Ishikawa (cell line): ENCODE measurements at regions not wholly inside any gene's neighbourhood (a gene's known extent, or its start where the extent isn't known, plus 50 kb on each side); places are given as distances from the start of the nearest gene placed in this dataset.

Experiments used
- CEBPB ChIP-seq: IDR thresholded peaks from 2 replicates; pipeline ENCODE4 v1.6.1; 2012
- CREB1 ChIP-seq: IDR thresholded peaks from 2 replicates; pipeline ENCODE4 v1.6.1; 2012; ENCODE audit warnings: low read depth
- EGR1 ChIP-seq: IDR thresholded peaks from 2 replicates; pipeline ENCODE4 v1.6.1; 2012
- EP300 ChIP-seq: IDR thresholded peaks from 2 replicates; pipeline ENCODE4 v1.6.1; 2012; ENCODE audit warnings: borderline replicate concordance
- FOXM1 ChIP-seq: IDR thresholded peaks from 2 replicates; pipeline ENCODE4 v1.6.1; 2012; ENCODE audit warnings: low read depth, borderline replicate concordance
- MAX ChIP-seq: IDR thresholded peaks from 2 replicates; pipeline ENCODE4 v1.6.1; 2012
- NFIC ChIP-seq: IDR thresholded peaks from 2 replicates; pipeline ENCODE4 v1.6.1; 2012
- RAD21 ChIP-seq: IDR thresholded peaks from 2 replicates; pipeline ENCODE4 v1.6.1; 2012; ENCODE audit warnings: low read depth
- REST ChIP-seq: IDR thresholded peaks from 2 replicates; pipeline ENCODE4 v1.6.1; 2012; ENCODE audit warnings: low read depth, mild to moderate bottlenecking
- TAF1 ChIP-seq: IDR thresholded peaks from 2 replicates; pipeline ENCODE4 v1.6.1; 2012; ENCODE audit warnings: low read depth, mild to moderate bottlenecking
- TCF12 ChIP-seq: IDR thresholded peaks from 2 replicates; pipeline ENCODE4 v1.6.1; 2012; ENCODE audit warnings: low read depth
- TEAD4 ChIP-seq: IDR thresholded peaks from 2 replicates; pipeline ENCODE4 v1.6.1; 2012
- USF1 ChIP-seq: IDR thresholded peaks from 2 replicates; pipeline ENCODE4 v1.6.1; 2012
- YY1 ChIP-seq: IDR thresholded peaks from 2 replicates; pipeline ENCODE4 v1.6.1; 2012; ENCODE audit warnings: low read depth
- ZBTB7A ChIP-seq: IDR thresholded peaks from 2 replicates; pipeline ENCODE4 v1.6.1; 2012; ENCODE audit warnings: low read depth

GRCh38 chr5:97417986-97418385 lies 234.9 kb upstream of the RIOK2 start:
- TF ChIP-seq NFIC (no peak), EP300 (no peak), CREB1 (no peak), EGR1 (no peak), REST (no peak), CEBPB (no peak), TEAD4 (no peak), TAF1 (no peak), RAD21 (no peak), YY1 (no peak), ZBTB7A (no peak), FOXM1 (no peak)

- no peak for TF ChIP-seq TEAD4
- TF ChIP-seq MAX: no peak
- no peak for TF ChIP-seq ZBTB7A
- no peak for TF ChIP-seq TCF12
- no peak for TF ChIP-seq EGR1
- TF ChIP-seq TAF1: no peak
- no peak for TF ChIP-seq CEBPB
- TF ChIP-seq CREB1: no peak
- TF ChIP-seq NFIC: no peak
- TF ChIP-seq REST: no peak
- no peak for TF ChIP-seq EP300
- no peak for TF ChIP-seq RAD21
- no peak for TF ChIP-seq YY1
Observed at GRCh38 chr5:97418462-97418861, 235.4 kb upstream of the RIOK2 start.

GRCh38 chr5:97420646-97421045 lies 237.6 kb upstream of the RIOK2 start:
- TF ChIP-seq YY1 (no peak), CREB1 (no peak), NFIC (no peak), REST (no peak), FOXM1 (no peak)

- TF ChIP-seq TCF12 (no peak), MAX (no peak), CREB1 (no peak), TAF1 (no peak), EP300 (no peak), YY1 (no peak), FOXM1 (no peak), CEBPB (no peak), ZBTB7A (no peak), TEAD4 (no peak), NFIC (no peak), RAD21 (no peak), EGR1 (no peak), REST (no peak)
Observed at GRCh38 chr5:97422678-97423077, 239.6 kb upstream of the RIOK2 start.

GRCh38 chr5:97425511-97425910 lies 242.5 kb upstream of the RIOK2 start:
- TF ChIP-seq USF1: no peak
- TF ChIP-seq RAD21: 0 out of 2 replicates have a peak, but pooled peaks have one; percentile 19
